GM06990 (cell line): ENCODE measurements at regions not wholly inside any gene's neighbourhood (a gene's known extent, or its start where the extent isn't known, plus 50 kb on each side); places are given as distances from the start of the nearest gene placed in this dataset.

Experiments
- DNase-seq: peaks from one replicate; pipeline ENCODE4 v3.0.0-alpha.2; 2011; ENCODE audit not compliant: insufficient read length; ENCODE audit errors: extremely low read depth
- H3K27me3 ChIP-seq: replicated peaks from 2 replicates; pipeline ENCODE4 v1.6.0; 2011; ENCODE audit warnings: low read length; ENCODE audit not compliant: control insufficient read depth, insufficient read depth
- H3K36me3 ChIP-seq: 2 replicates; pipeline ENCODE4 v1.5.1; 2011; ENCODE audit warnings: low read length; ENCODE audit not compliant: control insufficient read depth, insufficient read depth
- H3K4me3 ChIP-seq: replicated peaks from 2 replicates; pipeline ENCODE4 v1.5.1; 2011; ENCODE audit warnings: low read depth, mild to moderate bottlenecking, control low read depth, low read length
- TF ChIP-seq, protein P1 (sequence below): IDR thresholded peaks from 2 replicates; pipeline ENCODE4 v1.5.1; 2011; ENCODE audit warnings: low read length, control low read depth, mild to moderate bottlenecking, inconsistent platforms; ENCODE audit not compliant: insufficient read depth, poor library complexity, severe bottlenecking

DNA sequence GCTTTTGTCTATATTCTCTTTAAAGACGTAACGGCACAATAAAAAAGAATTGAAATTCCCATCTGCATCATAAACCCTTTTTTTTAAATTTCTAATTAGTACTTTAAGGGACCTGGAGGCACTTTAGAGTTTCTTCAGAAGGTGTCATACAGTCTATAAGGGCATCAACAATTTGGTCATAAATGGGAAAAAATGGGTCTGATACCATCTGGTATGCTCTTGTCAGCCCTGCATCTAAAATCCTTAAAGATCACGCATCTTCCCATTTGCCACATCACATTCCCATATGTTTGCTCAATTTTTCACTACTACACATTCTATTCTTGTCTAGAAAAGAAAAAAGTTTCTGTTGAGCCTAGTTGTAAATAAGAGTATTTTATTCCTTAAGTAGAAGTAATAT lies 53.8 kb downstream of the COX7C start:
- DNase-seq: no peak
- Histone ChIP-seq H3K27me3 (no peaks in the 10 kb centered on the region), H3K36me3 (no peaks in the 10 kb centered on the region), H3K4me3 (no peak overlapping the region)
- TF ChIP-seq, protein P1, sequence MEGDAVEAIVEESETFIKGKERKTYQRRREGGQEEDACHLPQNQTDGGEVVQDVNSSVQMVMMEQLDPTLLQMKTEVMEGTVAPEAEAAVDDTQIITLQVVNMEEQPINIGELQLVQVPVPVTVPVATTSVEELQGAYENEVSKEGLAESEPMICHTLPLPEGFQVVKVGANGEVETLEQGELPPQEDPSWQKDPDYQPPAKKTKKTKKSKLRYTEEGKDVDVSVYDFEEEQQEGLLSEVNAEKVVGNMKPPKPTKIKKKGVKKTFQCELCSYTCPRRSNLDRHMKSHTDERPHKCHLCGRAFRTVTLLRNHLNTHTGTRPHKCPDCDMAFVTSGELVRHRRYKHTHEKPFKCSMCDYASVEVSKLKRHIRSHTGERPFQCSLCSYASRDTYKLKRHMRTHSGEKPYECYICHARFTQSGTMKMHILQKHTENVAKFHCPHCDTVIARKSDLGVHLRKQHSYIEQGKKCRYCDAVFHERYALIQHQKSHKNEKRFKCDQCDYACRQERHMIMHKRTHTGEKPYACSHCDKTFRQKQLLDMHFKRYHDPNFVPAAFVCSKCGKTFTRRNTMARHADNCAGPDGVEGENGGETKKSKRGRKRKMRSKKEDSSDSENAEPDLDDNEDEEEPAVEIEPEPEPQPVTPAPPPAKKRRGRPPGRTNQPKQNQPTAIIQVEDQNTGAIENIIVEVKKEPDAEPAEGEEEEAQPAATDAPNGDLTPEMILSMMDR: no peak

DNA sequence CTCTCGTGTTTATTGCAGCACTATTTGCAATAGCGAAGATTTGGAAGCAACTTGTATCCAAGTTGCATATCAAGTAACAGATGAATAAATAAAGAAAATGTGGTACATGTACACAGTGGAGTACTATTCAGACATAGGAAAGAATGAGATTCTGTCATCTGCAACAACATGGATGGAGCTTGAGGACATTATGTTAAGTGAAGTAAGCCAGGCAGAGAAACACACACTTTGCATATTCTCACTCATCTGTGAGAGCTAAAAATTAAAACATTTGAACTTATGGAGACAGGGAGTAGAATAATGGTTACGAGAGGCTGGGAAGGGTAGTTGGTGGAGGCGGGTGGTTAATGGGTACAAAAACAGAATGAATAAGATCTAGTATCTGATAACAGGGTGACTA lies 56.3 kb downstream of the COX7C start:
- no peaks in the 10 kb centered on the region for H3K36me3 ChIP-seq
- no peaks in the 10 kb centered on the region for H3K27me3 ChIP-seq
- no peak for DNase-seq
- H3K4me3 ChIP-seq: no peak overlapping the region
- TF ChIP-seq, protein P1: no peak

DNA sequence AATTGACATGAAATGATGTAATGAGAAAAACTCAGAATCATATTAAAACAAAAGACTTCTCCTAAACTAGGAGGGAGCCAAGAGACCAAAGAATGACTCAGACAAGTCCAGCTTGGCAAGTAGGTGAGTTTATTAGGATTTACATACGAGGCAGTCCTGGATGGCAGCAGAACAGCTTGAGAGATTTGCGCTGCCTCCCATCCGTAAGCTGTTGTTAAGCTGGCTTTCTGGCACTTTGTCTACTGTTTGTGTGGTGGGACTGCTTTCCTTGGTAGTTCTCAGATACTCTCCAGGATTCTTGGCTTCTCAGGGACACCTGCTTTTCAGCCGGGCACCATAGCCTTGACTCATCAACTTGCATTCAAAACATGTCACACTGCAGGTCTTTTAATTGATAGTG lies 57.6 kb downstream of the COX7C start:
- Histone ChIP-seq H3K4me3 (no peak overlapping the region), H3K27me3 (no peaks in the 10 kb centered on the region), H3K36me3 (no peaks in the 10 kb centered on the region)
- DNase-seq: no peak
- TF ChIP-seq, protein P1: no peak

DNA sequence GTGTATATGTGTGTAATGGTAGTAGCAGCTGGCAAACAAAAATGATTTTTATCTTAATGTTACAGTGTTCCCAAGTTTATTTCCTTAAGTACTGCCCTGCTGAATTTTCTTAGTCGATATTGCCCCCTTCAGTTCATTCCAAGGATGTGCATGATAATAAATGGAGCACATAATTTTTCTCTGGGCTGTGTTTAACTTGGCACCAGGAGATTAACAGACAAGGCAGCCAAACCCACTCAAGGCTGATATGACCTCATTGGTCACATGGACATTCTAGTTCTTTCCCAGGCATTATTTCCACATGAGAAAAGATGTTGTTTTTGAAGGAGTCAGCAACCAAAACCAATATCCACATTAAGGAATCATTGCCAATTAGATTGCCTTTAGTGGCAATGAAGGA lies 61.8 kb downstream of the COX7C start:
- no peak overlapping the region for H3K4me3 ChIP-seq
- no peaks in the 10 kb centered on the region for H3K36me3 ChIP-seq
- H3K27me3 ChIP-seq: no peaks in the 10 kb centered on the region
- DNase-seq: no peak
- TF ChIP-seq, protein P1: peak; percentile 48

DNA sequence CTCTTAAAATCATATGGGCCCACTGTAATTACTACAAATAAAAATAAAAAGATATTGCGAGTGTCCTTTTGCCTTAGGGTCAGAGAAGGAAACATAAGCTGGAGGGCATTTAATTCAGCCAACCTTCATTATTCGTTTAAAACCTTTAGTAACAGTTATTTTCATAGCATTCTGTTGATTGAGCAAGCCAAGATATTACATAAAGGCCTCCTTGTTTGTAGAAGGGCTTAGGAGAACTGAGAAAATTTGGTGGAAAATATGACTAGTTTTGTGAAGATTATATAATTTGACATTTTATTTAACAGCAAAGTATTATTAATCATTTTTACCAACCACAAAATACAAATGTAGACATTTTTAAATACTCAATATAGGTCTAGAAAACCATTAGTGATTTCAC lies 62.2 kb downstream of the COX7C start:
- TF ChIP-seq, protein P1: no peak
- H3K36me3 ChIP-seq: no peaks in the 10 kb centered on the region
- no peak for DNase-seq
- H3K27me3 ChIP-seq: no peaks in the 10 kb centered on the region
- no peak overlapping the region for H3K4me3 ChIP-seq

DNA sequence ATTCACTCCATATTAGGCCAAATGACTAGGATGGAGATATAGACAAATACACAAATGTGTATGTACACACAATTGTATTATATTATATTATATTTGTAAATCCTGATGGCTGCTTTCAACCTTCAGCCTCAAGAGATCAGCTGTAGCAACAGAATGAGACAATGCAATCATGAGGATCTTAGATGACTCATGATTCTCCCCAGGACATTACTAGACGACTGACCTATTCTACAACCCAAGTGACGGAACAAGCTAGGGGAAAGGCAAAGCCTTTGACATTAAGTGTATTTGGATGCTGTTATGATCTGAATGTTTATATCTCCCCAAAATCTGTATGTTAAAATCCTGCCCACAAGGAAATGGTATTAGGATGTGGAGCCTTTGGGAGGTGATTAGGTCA lies 66.5 kb downstream of the COX7C start:
- DNase-seq: no peak
- H3K36me3 ChIP-seq: no peaks in the 10 kb centered on the region
- no peak overlapping the region for H3K4me3 ChIP-seq
- no peaks in the 10 kb centered on the region for H3K27me3 ChIP-seq
- TF ChIP-seq, protein P1: no peak
